K562 (cell line): ENCODE measurements at regions not wholly inside any gene's neighbourhood (a gene's known extent, or its start where the extent isn't known, plus 50 kb on each side); places are given as distances from the start of the nearest gene placed in this dataset.

Source experiments
- CHD2 ChIP-seq: IDR thresholded peaks from 2 replicates; pipeline ENCODE4 v1.6.1; 2011; ENCODE audit warnings: low read depth, low read length
- CUX1 ChIP-seq: fragments of 200-800 bp; sonication (Bioruptor generic); IDR thresholded peaks from 2 replicates; pipeline ENCODE4 v1.6.1; 2016; ENCODE audit warnings: missing genetic modification characterization, missing compliant biosample characterization
- EZH2 ChIP-seq: IDR thresholded peaks from 2 replicates; pipeline ENCODE4 v1.6.1; 2012; ENCODE audit warnings: low read depth, mild to moderate bottlenecking, inconsistent platforms, low read length, borderline replicate concordance
- HNRNPUL1 ChIP-seq: fragments of 200-400 bp; formaldehyde crosslinking; IDR thresholded peaks from 2 replicates; pipeline ENCODE4 v1.6.1; 2017; ENCODE audit warnings: low read length
- PHTF2 ChIP-seq: fragments of 250-450 bp; sonication (Bioruptor Pico); IDR thresholded peaks from 2 replicates; pipeline ENCODE4 v1.5.0; 2021; ENCODE audit warnings: mild to moderate bottlenecking
- POLR2A ChIP-seq: fragments of 450-650 bp; conservative IDR thresholded peaks from 2 replicates; pipeline ENCODE4 v1.6.1; 2016
- POLR2AphosphoS5 ChIP-seq: IDR thresholded peaks from 2 replicates; pipeline ENCODE4 v1.6.1; 2011; ENCODE audit warnings: mild to moderate bottlenecking, low read depth, low read length, moderate library complexity; ENCODE audit not compliant: control insufficient read depth, insufficient read depth
- SETDB1 ChIP-seq: IDR thresholded peaks from one replicate; pipeline ENCODE4 v1.6.1; 2012; ENCODE audit warnings: low read length, control low read depth, inconsistent platforms
- ZNF134 ChIP-seq: fragments of 250-450 bp; sonication (Bioruptor Pico); conservative IDR thresholded peaks from 2 replicates; pipeline ENCODE4 v1.4.0; 2020
- ZNF280B ChIP-seq: fragments of 250-450 bp; sonication (Bioruptor Pico); IDR thresholded peaks from 2 replicates; pipeline ENCODE4 v1.5.1; 2021; ENCODE audit warnings: mild to moderate bottlenecking

GRCh38 chr11:130635937-130636630 is 187.6 kb downstream of the ADAMTS15 start:
- TF ChIP-seq PHTF2 = no peak
- TF ChIP-seq CUX1 (CRISPR knock-in tag) = no peak
- no peak for TF ChIP-seq EZH2
- no peak for TF ChIP-seq SETDB1
- TF ChIP-seq POLR2AphosphoS5 = no peak
- no peak for TF ChIP-seq POLR2A
- TF ChIP-seq ZNF280B (CRISPR knock-in tag) = no peak
- no peak for TF ChIP-seq HNRNPUL1
- no peak for TF ChIP-seq ZNF134 (CRISPR knock-in tag)
- TF ChIP-seq CHD2 = no peak
